COR-L47 (cell line): ENCODE measurements at regions not wholly inside any gene's neighbourhood (a gene's known extent, or its start where the extent isn't known, plus 50 kb on each side); places are given as distances from the start of the nearest gene placed in this dataset.

Experiments used
- DNase-seq: peaks from one replicate; lab custom pipeline; 2025; lab: John Stamatoyannopoulos, UW

DNA sequence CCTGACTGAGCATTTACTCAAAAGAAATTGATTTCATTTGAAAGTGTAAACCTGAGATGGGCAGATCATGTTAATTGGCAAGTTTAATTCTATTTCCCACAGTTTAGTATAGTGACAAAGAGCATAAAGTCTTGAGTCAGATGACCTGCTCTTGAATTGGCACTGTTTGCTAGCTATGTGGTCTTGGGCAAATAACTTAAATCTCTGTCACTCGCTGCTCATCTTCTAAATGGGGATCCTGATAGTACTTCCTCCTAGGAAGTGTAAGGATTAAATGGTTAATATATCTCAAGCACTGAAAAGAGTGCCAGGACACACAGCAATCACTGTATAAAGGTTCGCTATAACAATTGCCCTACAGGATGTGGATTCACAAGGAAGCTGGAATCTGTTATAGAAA, 242.8 kb upstream of the JADE1 start:
- no peak for DNase-seq

GRCh38 chr4:128565565-128566186, 243.8 kb upstream of the JADE1 start:
- peak; percentile 41 for DNase-seq

- no peak for DNase-seq
These were observed 244.4 kb upstream of the JADE1 start for GRCh38 chr4:128565054-128565453.

- no peak for DNase-seq
These were observed 245.3 kb upstream of the JADE1 start for GRCh38 chr4:128564081-128564630.

GRCh38 chr4:128560754-128561495, 248.6 kb upstream of the JADE1 start:
- no peak for DNase-seq

GRCh38 chr4:128558896-128559679, 250.4 kb upstream of the JADE1 start:
- no peak for DNase-seq

DNA sequence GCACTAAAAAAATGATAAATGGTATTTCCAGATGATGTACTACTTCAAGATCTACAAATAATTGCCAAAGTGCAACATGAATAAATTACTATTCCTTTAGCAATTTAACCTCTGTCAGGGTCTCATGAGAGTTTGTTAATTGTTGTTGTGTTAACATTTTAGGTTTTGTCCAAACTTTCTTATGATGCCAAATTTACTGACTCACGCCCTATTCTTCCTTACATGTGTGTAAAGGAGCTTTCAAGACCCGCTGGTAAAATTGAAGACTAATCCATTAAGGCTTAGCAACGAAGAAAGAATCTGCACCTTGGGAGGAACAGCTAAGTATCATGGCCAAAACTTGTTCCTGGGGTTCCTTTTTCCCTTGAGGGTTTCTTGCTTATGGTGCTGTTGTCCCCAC, 252.7 kb upstream of the JADE1 start:
- DNase-seq, result no peak

DNA sequence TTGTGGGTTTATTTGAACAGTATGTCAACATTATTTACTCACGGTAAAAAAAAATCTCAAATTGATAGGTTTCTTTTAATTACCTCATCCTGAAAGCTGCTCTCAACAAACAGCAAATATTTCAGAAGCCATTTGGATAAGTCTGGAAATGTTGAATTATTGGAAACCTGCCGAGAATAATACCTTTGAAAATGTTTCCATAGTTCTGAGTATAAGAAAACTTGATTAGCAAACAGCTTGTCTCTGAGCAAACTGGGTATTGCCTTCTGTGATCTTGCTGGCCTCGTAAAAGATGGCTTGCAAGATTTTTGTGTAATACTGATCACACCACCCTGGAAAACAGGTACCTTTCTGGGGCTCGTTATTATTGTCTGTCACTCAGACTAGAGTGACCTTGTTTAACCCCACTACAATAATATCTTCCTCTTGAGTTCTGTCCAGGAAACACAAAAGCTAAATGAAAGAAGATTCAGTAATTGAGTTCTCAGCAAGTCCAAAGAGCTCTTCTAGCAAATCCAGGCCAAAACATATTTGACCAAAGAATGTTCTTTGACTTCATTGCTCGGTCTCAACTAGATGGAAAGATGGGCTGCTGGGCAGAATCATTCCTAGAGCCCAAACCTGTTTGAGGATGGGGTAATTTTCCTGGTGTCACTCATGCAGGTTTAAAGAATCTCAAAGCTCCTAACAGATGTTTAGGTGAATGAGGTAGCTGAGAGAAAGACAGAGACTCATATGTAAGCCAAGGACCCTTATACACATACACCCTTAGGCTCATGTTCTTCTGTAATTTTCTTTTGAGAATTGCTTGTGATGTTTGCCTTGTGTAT, 255.6 kb upstream of the JADE1 start:
- DNase-seq, result peak; percentile 40

- DNase-seq, result peak; percentile 25
These were observed 257.0 kb upstream of the JADE1 start for GRCh38 chr4:128552586-128552907.

GRCh38 chr4:128551280-128551679, 258.2 kb upstream of the JADE1 start:
- no peak for DNase-seq

- no peak for DNase-seq
These were observed 259.4 kb upstream of the JADE1 start for GRCh38 chr4:128550060-128550459.

DNA sequence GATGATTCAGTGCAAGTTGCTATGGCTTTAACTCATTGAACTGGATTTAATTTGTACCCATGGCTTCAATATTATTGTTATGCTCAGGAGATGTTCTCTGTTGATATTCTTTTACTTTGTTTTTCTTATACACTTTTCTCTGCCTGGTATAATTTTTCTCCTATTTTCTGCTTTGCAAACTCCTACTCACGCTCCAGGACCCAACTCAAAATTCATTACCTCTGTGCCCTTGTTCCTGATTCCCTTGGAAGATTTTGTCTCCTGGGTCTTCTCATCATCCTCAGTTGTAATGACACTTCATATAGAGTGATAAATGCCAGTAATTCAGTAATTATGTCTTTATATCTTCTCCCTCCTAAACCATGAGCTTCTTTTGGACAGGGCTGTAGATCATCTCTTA, 259.9 kb upstream of the JADE1 start:
- DNase-seq, result no peak

DNA sequence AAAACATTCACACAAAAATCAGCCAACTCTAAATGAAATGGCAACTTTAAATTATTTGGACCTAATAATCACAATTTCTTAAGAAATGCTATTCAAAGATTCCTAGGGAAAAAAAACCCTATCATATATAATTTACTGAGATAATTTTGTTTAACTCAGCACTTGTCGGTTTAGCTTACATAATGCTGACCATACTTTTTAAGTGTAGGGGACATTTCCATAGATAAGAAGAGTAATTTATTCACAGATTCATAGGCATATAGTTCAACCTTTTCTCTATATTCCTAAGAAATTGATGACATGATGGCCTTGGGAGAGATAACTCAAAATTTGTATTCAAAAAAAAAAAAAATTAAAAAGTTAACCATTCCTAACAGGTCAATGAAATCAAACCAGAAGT, 260.8 kb upstream of the PGRMC2 start:
- no peak for DNase-seq

DNA sequence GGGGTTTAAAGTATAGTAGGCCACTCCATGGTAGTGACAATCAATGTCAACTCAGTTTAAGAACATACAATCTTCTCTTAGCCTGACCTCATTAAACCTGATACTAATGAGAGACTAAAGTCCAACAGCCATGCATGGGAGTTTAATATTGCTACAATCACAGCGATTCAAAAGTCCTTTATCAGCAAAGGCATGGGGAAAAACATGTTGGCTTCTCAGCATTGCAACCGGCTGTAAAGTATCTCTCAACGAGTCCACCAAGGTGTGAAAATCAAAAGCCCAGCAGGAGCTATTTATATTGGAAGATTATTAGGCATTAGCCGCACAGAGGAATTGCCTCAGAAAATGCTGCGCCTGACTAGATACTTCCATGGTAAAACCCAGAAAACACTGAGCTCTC, 256.7 kb upstream of the PGRMC2 start:
- DNase-seq, result no peak

GRCh38 chr4:128543696-128544095, 256.1 kb upstream of the PGRMC2 start:
- DNase-seq, result no peak

- DNase-seq, result no peak
These were observed 254.4 kb upstream of the PGRMC2 start for GRCh38 chr4:128542047-128542446.

DNA sequence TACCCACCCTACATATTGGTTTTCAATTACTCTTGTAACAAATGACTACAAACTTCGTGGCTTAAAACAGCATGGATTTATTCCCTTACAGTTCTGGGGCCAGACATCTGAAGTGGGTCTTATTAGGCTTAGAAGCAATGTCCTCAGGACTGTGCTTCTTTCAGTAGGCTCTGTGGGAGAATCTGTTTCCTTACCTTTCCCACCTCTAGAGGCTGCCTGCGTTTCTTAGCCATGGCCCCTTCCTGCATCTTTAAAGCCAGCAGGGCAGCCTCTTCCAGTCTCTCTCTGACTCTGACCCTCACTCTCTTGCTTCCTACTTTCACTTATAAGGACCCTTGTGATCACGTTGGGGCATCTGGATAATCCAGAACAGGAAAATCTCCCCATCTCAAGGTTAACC, 252.5 kb upstream of the PGRMC2 start:
- DNase-seq, result no peak

- no peak for DNase-seq
These were observed 250.7 kb upstream of the PGRMC2 start for GRCh38 chr4:128538111-128538882.

- no peak for DNase-seq
These were observed 249.1 kb upstream of the PGRMC2 start for GRCh38 chr4:128536746-128537145.

DNA sequence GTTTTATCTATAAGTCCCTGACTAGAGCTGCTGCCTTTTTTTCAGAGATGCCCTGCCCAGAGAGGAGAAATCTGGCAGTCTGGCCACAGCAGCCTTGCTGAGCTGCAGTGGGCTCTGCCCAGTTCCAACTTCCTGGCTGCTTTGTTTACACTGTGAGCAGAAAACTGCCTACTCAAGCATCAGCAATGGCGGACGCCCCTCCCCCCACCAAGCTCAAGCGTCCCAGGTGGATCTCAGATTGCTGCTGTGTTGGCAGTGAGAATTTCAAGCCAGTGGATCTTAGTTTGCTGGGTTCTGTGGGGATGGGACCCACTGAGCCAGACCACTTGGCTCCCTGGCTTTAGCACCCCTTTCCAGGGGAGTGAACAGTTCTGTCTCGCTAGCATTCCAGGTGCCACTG, 247.9 kb upstream of the PGRMC2 start:
- peak; percentile 32 for DNase-seq
